8988T (cell line): ENCODE measurements at regions not wholly inside any gene's neighbourhood (a gene's known extent, or its start where the extent isn't known, plus 50 kb on each side); places are given as distances from the start of the nearest gene placed in this dataset.

ENCODE experiments used
- DNase-seq: peaks from one replicate; pipeline ENCODE4 v3.0.0; 2011

DNA sequence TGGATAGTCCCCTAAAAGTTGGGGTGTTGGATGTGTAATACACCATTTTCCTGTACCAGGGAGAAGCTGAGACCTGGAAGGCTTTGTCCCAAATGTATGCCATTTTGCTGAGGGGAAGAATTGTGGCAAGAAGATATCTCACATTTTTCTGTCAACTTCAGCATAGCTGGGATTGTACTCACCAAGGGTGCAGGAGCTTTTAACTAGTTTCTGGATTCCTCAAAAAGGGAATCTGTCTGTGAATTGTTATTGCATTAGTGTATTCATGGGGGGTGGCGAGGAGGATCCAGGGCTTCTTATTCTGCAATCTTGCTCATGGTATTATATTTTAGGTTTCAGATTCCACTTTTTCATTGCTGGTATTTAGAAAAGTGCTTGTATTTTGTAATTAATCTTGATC lies 208.2 kb upstream of the MYOCD start:
- no peak for DNase-seq

DNA sequence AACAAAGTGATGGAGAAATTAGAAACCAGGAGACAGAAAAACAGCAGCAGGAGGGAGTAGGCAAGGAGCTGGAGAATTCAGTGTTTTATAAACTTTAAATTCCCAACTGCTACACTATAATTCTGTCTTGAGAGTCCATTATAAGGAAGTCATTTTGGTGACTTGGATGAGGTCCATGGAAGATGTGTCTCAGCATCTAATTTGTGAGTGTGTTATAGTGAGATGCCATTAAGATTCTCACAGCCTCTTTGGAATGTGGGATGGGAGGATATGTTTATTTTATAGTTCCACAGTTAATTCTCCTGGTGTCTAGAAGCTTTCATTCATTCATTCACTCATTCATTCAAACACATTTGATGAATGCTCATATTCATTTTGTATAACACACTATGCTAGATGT lies 206.0 kb upstream of the MYOCD start:
- DNase-seq, result no peak

DNA sequence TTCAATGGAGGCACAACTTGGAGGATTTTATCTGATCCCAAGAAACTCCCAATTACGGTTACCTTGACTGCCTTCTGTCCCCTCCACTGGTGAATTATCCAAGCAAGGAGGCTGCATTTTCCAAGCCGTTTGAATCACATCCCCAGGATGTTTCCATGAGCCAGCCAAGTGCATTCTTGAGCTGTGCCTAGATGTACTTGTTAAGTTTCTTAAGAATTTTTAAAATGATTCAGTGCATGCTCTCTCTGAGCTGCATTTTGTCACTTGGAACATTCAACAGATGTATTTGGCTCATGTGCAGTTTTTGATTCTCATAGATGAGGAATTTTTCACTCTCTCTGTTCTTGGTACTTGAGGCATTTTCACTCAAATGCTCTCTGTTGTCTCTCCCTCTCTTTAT lies 202.6 kb upstream of the MYOCD start:
- no peak for DNase-seq

DNA sequence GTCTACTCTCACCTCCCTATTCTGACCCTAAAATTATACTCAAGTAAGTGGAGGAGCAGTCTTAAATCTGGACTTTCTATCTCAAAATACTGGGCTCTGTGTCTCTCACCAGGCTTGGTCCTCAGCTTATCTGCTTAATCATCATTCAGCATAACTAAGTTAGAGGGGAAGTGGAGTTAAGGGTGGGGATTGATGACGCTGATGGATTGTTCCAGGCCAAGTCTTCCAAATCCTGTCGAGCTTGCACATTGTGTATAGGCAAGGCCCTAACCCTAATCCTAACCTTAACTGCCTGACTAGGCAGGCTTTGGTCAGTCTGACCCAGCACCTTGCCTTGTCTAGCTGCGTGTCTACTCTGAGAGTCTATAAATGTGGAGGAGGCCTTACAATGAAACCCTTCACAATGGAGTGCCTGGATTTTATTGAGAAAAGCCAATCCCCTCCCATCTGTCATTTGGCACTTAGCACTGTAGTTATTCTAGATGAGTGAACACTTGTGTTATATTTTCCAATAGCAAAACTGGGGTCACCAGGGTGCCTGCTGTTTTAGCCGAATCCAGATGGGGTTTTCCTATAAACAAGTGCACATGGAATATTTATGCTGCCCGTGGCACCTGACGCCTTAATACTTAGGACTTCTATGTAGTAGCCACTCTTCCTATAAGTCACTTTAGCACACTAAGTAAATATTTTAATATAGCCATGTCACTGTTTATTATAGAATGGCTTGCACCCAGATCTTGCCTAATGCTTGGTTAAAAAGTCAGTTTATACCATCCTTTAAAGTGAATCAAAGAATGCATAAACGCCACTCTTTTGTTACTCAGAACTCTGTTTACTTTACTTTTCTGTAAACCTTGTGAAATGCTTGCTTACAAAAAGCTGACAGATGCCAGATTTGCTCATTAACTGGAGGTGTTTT lies 193.2 kb upstream of the MYOCD start:
- no peak for DNase-seq

DNA sequence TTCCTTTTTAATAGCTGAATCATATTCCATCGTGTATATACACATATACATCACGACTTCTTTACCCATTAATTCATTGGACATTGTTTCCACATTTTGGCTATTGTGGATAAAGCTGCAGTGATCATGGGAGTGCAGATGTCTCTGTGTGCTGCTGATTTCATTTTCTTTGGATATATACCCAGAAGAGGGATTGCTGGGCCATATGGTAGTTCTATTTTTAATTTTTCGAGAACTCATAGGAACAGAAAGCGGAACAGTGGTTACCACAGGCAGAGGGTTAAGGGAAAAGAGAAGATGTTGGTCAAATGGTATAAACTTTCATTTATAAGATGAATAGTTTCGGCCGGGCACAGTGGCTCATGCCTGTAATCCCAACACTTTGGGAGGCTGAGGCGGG lies 187.4 kb upstream of the MYOCD start:
- no peak for DNase-seq

DNA sequence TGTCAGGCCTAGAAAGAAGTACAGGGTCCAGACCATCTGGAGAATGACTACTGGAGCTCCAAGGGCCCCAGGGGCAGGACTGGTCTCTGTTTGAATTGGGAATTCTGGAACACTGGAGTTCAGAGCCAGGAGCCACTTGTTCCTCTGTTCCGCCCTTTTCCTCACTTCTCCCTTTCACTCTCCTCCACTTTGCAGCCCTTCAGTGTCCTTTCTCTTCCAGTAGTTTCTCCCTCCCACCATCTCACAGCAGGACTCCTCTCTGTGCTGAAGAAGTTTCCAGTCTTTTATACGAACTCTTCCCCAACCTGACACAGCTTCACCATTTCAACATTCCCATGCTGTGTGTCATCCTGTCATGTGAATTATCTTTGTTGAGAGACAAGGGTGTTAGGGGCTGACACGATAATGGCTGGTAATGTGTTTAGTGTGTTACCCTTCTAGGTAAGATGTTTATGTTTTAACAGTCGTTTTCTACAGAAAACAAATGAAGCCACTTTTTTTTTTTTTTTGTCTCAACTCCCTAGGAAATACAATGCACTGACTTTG lies 180.3 kb upstream of the MYOCD start:
- DNase-seq, result no peak

DNA sequence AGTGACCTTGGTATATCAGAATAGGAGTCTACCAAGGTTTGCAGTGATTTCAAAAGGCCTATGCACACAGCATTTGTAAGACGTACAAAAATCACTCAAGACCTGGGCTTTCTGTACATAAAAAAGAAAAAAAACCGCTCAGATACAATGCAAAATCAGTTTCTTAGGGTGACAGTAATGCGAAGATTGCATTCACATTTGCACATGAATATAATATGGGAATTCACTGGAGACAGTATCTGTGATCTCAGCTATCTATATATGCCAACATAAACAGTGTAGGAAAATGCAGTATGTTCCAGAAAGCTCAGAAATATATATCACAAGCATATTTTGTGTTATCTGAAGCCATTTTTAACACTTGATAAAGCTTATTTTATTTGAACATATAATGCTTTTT lies 176.4 kb upstream of the MYOCD start:
- DNase-seq, result no peak

DNA sequence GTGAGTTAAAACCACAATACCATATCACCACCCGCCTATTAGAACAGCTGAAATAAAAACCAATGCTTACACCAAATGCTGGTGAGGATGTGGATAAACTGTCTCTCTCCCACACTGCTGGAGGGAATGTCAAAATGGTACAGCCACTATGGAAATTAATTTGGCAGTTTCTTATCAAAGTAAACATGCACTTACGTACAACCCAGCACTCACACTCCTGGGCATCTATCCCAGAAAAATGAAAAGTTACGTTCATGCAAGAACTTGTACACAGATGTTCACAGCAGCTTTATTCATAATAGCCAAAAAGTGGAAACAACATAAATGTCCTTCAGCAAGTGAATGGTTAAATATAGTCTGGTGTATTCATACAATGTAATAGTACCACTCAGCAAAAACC lies 173.2 kb upstream of the MYOCD start:
- no peak for DNase-seq

DNA sequence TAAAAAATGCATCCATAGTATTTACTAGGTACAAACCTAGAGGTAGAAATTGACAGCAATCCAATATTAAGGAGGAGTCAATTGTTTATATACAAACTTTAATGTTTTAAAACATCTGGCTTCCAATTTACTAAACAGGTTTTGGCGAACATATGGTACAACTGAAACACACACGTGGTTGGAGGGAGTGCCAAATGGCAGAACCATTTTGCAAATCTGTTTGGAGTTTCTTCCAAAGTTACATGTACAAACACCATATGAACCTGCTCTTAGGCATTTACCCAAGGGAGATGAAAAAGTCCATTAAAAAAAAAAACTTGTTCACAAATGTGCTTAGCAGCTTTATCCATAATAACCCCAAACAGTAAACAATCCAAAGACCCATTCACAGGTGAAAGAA lies 159.8 kb upstream of the MYOCD start:
- no peak for DNase-seq

DNA sequence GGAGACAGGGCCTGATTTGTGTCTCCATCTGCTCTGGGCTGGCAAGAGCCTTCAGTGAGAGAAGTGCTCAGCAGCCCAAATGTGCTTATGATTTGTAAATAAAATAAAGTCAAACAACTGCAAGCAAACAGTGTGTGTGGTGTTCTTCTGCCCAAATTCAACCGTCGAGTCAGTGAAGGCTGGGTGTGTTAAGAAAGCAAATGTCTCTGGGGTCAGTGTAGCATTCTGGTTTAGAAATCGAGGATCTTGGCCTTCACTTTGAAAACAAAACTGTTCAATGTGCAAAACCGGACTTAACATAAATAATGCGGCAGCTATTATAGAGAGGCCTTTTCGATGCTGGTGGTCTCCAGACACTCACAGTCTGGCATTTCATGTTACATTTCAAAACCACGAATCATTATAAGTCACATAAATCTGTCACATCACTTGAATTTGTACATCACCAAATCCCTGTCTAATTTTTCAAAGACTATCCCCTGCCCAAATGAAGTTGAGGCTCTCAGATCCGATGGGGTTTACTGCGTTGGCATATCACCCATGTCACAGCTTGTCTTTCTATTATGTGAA lies 158.6 kb upstream of the MYOCD start:
- DNase-seq, result no peak

DNA sequence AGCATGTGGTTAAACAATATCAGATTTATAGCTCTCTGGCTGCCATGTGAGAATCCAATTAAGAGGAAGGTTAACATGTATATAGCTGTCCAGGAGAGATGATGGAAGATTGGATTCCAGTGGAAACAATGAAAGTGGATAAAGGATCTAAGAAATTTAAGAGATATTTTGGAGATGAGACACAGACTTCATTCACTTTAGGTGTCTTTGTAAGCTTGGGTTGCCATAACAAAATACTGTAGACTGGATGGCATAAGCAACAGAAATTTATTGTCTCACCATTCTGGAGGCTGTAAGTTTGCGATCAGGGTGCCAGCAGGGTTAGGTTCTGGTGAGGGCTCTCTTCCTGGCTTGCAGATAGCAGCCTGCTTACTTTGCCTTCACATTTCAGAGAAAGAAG lies 155.9 kb upstream of the MYOCD start:
- no peak for DNase-seq

DNA sequence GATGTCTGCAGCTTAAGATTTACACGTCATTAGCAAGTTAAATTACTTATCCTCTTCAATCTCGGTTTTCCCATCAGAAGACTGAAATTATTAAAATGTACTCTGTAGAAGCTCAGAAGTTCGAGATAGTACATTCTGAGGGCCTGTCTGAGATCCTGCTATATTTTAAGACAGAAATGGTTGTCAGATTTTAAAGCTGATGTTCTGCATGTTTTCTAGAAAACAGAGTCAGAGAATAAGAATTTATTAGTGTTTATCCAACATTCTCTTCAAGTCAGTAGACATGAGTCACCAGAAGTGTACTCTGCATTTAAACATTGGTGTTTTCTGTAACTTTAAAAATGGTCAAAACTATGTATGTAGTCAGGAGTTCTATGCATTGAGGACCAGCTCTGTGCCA lies 155.2 kb upstream of the MYOCD start:
- no peak for DNase-seq

DNA sequence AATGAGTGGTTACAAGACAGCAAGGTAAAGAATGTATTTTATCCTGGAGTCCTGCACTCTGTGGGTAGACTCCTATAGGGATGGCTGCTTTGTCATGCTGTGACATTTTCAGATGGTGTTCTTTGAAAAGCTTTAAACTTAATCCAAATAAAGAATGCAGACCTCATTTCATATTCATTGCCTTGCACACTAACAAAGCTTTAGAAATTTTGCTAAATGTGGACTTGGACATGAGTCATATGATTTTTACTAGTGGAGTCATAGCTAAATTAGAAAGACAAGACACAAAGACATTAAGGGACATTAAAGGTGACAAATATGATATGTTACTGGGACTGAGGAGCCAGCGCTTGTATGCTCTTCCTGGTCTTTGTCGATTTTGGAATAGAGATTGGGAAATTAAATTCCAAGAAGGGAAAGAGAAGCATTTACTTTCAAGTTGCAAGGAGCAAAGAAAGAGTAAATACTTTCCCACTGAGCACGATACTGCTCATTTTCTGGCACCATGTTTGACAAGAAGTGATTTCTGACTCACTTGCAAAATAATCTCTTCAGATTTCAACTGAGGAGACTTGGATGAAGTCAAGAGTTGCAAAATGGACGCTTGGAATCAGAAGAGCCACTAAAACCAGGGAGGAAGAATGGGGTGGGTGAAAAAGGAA lies 152.9 kb upstream of the MYOCD start:
- no peak for DNase-seq

DNA sequence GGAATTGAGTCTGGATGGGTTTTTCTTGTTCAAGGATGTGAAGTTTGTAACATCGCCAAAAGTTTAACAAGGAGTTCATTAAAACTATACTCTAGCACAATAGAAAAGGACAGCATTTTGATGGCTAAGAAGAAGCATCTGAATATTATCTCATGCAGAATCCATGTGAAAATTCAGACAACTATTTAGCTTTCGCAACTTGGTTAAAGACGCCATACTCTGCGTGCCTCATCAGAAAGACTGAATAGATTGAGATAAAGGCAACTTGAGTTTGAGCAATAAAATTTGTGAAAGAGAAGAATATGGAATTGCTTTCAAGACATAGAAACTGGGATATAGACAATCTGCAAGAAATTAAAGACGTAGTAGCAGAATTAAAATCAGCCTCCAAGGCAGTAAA lies 151.1 kb upstream of the MYOCD start:
- DNase-seq, result no peak

DNA sequence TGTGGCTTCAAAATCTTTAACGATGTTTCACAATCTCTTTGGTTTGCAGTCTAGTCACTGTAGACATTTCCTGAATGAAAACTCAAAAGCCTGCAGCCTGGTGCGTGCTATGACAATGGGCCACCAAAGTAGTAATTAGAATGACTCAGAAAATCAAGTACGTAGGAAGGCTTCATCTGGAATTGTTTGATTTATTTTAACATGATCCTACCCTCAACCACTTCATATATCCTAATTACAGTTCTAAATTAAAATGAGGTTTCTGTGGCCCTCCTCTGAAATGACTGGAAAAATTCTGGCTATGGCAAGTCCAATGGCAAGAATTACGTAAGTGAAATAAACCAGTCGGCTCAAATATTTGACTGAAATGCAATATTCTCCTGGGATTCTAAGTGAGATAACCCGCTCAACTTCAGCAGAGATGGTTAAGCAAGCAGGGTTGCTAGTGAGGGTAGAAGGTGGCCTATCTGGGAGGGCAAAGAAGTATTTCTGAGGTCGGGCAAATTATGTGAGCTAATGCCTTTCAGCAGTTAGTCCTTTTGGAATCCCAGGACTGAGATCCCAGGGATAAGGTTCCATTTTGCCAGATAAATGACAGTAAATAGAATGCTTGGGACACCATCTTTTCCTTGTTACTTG lies 145.6 kb upstream of the MYOCD start:
- DNase-seq, result no peak

DNA sequence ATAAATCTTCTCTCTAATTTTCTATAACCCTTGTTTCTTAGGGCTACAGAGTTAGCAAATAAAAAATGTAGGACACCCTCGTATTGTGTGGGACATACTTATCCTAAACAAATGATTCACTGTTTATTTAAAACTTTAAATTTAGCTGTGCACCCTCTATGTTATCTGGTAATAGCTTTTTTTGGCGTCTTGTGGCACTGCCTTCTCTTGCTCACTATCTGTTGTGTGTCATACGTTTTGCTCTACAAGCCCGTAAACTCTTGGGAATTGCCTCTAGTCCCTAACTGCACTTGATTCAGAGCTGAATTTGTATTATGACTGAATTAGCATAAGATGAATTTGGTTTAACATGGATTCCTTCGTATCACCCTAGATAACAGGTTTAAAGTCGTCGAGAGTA lies 144.3 kb upstream of the MYOCD start:
- no peak for DNase-seq

DNA sequence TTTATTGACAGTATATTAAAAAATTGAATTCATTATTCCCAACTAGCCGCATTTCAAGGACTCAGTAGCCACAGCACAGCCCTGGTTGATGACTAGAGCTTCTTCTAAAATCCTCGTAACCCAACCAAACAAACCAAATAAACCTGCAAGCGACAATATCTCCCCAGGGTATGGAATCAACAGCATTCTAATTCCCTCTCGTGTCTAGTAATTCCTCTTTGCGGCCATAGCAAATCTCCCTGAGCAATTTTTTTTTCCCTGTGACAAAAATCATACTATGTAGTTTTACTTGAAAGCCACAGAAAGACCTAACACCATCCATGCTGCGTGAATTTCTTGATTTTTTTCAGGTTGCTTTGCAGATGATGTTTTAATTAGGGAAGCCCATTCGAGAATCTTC lies 143.4 kb upstream of the MYOCD start:
- DNase-seq, result no peak

DNA sequence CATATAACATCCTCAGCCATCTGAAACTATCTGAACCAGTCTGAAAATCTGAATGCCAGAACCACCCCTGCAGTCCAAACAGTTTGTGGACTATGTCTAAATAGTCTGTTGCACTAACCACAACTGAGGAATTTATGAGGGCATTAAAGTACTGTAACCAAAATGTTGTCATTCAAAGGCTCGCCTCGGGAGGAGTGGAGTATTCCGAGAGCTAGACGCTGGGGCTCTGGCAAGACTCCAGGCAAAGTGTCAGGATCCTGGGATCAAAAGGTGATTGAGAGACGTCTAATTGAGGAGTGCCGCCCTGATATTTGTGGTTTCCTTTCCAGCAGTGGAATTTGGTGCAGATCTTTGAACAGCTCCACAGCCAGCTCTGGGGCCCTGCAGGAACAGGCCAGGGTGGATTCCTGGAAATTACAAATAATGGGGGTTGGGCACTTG lies 142.9 kb upstream of the MYOCD start:
- DNase-seq, result no peak

DNA sequence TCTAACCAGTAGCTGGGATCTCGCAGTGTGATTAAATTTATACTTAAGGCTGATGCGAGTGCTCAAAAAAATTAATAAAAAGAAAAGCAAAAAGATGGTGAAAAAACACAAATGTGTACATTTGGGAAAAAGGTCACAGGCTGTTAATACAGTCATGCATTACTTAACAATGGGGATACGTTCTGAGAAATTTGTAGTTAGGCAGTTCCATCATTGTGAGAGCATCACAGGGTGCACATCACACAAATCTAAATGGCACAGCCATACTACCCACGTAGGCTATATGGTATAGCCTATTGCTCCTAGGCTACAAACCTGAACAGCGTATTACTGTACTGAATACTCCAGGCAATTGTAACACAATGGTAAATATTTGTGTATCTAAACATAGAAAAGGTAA lies 142.4 kb upstream of the MYOCD start:
- DNase-seq, result no peak

DNA sequence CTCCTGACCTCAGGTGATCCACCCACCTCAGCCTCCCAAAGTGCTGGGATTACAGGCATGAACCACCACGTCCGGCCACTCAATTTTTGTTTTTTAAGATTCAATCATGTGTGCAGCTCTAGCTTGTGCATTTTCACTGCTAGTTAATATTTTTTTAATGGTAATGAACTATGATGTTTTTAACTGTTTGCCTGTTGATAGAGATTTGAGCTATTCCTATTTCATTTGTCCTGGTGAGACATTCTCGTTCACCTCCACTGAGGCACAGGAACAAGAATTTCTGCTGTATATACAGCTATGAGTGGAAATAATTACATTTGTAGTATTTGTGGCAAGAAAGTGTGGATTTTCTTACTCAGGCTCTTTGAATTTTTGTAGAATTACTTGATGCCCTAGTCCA lies 137.7 kb upstream of the MYOCD start:
- DNase-seq, result no peak

DNA sequence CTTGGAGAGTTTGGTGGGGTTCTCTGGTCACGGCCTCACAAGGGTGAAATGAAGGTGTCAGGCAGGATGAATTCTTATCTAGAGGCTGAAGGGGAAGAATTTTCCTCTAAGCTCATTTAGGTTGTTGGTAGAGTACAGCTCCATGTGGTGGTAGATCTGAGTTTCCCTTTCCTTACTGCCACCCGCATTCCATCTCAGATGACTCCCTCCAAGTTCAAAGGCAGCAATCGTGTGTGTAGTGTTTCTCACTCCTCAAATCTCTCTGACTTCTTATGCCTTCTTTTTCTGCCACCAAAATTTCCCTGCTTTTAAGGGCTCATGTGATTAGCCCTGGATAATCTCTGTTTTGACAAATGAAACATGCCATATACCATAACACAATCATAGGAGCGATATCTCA lies 135.5 kb upstream of the MYOCD start:
- DNase-seq, result no peak

DNA sequence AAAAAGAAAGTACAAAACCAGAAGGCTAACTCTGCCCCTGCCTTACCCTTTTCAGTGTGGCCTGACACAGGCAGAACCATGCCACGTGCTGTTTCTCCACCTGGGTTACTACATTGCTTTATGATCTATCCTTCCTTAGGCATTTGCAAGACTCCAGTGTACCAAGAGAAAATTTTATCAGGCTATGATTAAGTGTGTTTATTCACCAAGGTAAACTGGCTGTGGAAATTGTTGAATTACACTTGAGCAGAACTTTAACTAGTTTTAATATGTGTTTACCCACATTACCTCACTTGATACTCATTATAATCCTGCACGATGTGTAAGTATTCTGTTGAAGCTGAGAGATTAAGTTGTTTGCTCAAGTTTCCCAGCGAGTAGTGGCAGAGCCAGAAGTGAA lies 129.7 kb upstream of the MYOCD start:
- DNase-seq, result no peak

DNA sequence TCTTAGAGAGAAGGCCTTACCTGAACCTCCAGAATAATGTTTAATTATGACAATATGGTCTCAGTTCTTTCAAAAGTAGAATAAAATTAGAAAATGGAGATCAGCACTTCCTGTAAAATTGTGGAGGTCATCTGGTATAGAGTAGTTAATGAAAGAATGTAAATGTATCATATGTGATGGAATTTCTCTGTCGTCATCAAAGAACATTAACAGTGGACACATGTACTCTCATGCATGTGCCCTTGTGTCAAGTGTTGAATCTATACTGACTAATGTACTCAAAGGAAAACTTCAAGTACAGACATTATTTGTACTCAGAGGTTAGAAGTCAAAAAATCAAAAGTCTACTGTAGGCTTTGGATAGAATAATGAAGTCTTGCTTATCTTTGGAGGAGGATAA lies 129.2 kb upstream of the MYOCD start:
- no peak for DNase-seq

DNA sequence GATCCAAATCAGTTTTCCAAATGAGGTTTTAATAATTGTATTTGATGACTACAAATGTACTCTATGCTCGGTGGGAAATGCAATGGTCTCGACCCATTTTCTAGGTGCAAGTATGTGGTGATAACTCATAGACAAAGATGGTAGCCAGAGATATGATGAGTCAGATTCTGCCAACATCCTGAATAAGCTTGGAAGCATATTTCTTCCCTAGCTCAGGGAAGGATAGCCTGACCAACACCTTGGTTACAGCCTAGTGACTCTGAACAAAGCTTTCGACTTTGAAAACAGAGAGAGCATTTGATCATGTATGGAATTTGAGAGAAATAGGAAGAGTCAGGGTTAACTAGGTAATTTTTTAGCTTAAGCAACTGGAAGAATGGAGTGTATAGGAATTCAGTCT lies 128.3 kb upstream of the MYOCD start:
- DNase-seq, result no peak
